OCI-LY3 (cell line): ENCODE measurements at regions not wholly inside any gene's neighbourhood (a gene's known extent, or its start where the extent isn't known, plus 50 kb on each side); places are given as distances from the start of the nearest gene placed in this dataset.

ENCODE experiments used
- EZH2phosphoT487 ChIP-seq: fragments of 200-600 bp; shearing (Covaris generic); IDR thresholded peaks from 2 replicates; pipeline ENCODE4 v1.6.1; 2018; ENCODE audit warnings: antibody characterized with exemption, mixed run types, low read depth
- TF ChIP-seq, protein P1 (sequence below): fragments of 200-600, 300-600 bp; sonication (generic); IDR thresholded peaks from 2 replicates; pipeline ENCODE4 v1.5.1; 2014; ENCODE audit warnings: antibody characterized with exemption, low read length, low read depth

DNA sequence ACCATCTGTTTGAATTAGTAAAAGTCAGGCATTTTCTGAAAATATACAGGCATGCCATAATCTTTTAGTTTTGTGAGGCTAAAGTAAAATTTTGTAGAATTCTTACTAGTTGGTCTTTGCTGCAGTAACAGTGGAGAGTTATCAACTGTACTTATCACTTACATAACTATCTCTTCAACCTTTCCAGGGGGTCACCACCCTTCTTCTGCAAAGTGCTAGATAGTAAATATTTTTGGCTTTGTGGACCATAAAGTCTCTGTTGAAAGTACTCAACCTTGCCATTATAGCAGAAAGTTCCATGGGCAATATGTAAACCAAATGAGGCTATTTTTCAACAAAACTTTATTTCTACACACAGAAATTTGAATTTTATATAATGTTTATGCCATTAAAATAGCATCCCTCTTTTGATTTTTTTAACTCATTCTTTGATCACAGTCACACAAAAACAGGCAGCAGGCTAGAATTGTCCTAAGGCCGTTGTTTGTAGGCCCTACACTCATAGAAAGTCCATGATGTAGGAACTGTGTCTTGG, 59.5 kb upstream of the KLF6 start:
- TF ChIP-seq, protein P1, sequence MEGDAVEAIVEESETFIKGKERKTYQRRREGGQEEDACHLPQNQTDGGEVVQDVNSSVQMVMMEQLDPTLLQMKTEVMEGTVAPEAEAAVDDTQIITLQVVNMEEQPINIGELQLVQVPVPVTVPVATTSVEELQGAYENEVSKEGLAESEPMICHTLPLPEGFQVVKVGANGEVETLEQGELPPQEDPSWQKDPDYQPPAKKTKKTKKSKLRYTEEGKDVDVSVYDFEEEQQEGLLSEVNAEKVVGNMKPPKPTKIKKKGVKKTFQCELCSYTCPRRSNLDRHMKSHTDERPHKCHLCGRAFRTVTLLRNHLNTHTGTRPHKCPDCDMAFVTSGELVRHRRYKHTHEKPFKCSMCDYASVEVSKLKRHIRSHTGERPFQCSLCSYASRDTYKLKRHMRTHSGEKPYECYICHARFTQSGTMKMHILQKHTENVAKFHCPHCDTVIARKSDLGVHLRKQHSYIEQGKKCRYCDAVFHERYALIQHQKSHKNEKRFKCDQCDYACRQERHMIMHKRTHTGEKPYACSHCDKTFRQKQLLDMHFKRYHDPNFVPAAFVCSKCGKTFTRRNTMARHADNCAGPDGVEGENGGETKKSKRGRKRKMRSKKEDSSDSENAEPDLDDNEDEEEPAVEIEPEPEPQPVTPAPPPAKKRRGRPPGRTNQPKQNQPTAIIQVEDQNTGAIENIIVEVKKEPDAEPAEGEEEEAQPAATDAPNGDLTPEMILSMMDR: no peak
- TF ChIP-seq EZH2phosphoT487: no peak
